Amniotic stem cell (primary cell): ENCODE measurements at regions not wholly inside any gene's neighbourhood (a gene's known extent, or its start where the extent isn't known, plus 50 kb on each side); places are given as distances from the start of the nearest gene placed in this dataset.

Experiments
- DNase-seq: peaks from one replicate; lab custom pipeline; 2025; lab: John Stamatoyannopoulos, UW

DNA sequence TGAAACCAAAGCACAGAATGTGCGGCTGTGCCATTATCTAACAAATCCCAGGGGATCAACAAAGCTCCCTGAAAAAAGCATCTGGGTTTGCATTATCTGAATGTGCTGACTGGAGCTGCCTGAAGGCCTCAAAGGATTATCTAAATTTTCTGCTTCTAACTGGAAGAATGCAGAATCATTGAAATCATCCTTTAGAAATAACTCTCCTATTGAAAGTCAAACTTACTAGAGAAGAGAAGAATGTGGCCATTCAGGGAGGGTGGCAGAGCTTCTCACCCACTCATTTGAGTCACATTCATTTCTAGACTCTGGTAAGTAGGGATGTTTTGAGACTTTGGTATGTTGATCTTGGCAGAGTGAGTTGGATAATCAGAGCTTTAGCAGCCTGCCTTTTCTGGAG lies 220.6 kb upstream of the RGS6 start:
- DNase-seq, result peak; percentile 86

DNA sequence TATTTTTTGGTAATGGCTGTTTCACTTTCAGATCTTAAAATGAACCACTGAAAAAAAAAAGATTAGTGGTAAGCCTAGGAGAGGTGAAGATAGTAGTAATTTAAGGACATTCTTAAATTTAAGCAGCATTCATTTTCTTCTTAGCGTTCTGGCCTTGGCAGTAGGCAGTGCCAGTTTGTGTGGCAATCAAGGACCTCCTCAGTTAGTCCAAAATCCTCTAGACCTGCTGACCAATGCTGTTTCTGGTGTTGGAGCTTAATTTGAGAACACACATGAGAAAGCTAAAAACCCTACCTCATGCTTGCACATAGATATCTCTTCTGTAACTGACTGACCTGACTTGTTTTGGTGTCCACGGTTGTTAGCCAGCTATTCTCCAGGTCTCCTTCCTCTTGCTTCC lies 219.8 kb upstream of the RGS6 start:
- no peak for DNase-seq

DNA sequence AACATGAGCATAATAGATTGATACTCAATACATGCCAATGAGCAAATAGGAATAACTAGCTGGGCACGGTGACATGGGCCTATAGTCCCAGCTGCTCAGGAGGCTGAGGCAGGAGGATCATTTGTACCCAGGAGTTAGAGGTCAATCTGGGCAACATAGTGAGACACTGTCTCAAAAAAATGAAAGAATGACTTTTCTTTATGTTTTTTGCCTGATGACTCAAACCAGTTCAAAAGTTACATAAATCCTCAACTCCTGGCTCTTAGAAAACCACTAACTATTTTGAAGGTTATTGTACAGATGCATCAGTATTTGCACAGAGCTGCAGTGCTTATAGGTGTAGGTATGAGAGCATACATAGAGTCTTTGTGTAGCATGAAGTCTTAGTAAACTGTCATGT lies 219.2 kb upstream of the RGS6 start:
- no peak for DNase-seq

DNA sequence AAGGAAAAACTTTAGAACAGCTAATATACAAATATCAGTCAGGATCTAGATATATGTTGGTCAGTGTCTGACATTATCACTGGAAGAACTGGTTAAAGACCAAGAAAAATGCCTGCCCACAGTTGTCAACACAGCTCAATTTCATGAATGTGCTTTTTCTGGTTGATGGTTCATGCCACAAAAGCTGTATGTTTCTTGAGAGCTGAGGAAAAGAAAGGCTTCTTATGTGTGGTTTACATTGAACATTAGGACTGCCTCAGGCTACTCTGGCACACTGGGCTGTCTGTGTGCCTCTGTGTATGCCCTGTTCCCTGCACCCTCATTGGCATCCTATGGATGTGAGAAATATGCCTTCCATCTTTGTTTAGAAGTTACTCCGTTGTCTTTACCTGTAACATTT lies 218.8 kb upstream of the RGS6 start:
- no peak for DNase-seq

DNA sequence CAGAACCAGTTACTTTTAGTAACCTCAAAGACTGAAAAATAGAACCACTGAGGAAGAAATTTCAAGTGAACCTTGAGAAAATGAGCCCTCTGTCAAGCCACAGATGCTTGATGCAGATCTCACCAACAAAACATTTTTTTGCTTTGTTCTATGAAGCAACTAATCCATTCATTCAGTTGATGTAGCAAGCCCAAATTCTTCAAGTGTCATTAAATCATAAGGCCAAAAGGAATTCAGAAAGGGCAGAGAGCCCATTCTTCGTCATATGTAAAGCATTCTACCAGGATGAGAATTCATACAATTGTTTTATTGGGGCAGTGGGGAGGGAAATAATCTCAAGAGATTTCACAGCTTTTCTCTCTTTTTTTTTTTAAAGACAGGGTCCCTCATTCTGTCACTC lies 218.0 kb upstream of the RGS6 start:
- DNase-seq, result peak; percentile 58

DNA sequence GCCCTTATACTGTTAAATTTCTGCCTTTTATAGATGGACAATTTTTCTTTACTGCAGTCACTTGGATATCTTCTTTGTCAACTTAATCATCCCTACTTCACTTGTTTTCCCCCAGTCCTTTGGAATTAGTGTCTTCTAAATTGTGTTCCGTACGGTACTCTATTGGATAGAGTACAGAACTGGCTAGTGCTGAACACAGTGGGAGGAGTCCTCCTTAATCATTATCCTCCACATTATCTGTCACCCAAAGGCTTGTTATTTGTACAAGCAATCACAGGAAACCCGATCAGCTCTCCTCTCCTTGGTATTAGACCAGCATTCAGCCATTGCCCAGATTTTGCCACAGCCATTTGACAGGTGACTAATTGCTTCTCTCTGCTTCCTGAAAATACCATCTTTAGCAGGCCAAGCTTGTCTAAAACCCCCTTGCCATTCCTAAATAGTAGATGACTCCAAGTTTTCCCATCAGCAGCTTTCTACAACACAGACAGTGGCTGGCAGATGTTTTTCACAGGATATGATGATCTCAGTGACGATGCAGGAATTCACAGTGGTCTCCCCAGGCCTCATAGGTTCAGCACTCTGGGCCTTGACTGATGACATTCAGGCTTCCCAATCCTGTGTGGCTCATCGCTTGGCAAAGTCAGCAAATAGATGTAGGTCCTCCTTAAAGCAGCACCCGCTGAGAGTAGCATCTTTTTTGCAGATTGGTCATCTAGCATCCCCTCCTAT lies 216.0 kb upstream of the RGS6 start:
- DNase-seq, result no peak

DNA sequence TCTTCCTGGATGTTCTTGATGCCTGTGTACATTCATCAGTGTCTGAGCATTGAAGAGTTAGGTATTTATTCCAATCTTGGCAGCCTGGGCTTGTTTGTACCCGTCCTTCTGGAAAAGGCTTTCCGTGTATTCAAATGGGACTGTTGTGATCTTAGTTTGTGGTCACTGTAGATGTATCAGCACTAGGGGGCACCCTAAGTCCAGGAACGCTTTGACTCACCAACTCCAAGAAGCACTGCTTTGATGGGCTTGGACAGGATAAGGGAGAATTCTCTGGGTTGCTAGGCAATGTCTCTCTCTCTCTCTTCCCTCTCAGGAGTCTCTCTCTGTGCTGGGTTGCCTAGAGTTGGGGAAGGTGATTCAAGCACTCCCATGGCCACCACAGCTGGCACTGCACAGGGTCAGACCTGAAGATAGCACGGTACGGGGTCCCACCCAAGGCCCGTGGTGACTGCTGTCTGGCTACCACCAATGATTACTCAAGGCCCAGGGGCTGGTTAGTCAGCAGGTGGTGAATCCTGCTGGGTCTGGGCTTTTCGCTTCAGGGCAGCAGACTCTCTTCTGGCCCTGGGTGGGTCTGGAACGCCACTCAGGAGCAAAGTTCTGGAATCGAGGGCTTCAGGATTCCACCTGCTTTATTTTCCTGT lies 211.1 kb upstream of the RGS6 start:
- peak; percentile 50 for DNase-seq

DNA sequence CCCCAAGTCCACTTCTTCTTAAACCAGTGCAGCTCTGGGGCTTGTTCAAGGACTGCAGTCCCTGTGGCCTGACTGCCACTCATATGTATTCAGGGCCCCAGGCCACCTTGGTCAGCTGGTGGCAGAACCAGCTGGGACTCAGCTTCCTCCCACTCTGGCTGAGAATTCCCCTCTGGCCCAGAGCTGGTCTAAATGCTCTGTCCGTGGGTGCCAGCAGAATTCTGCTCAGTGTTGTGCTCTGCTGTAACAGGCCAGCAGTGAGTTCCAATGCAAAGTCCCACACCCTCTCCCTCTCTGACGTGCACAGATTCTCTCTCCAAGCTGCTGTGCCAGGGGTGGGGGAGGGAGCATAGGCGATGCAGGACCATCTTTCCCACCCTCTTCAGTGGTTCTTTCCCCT lies 210.4 kb upstream of the RGS6 start:
- DNase-seq, result no peak

DNA sequence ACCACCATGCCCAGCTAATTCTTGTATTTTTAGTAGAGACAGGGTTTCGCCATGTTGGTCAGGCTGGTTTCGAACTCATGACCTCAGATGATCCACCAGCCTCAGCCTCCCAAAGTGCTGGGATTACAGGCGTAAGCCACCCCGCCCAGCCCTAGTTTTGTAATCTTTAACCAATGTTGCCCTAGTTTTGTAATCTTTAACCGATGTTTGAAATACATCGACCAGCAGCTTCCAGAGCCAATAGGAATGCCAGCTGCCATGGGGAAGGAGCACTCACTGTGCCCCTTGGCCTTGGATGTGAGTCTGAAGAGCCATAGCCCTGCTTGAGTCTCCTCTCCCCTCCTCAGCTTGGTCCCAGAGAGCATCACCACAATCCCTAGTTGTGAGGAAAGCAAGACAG lies 209.3 kb upstream of the RGS6 start:
- no peak for DNase-seq

DNA sequence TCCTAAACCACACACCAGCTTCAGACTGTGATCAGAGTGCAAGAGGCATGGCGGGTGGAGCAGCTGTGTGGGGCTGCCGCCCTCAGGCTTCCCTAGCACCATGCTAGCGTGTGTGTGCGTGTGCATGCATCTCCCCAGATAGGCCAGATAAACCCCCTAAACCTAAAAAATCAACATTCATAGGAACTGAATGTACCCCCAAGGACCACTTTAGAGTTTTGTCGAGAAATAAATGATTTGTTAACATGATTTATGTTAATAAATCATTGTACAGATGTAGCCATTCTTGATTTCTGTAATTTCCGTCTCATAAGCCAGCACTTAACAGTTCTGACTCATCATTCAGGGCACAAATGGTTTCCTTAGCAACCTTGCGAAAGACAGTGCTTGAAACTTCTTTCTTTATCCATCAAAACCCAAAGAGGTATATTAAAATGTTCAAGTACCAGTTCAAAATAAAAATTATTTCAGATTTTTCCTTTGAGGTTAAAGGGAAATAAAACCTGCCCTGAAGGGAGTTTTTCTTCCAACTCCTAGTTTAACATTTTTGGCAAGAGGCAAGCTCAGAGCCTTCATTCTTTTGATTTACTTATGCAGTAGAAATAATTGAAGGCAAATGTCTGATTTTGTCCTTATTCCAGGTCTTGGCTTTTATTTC lies 206.2 kb upstream of the RGS6 start:
- DNase-seq, result peak; percentile 48

DNA sequence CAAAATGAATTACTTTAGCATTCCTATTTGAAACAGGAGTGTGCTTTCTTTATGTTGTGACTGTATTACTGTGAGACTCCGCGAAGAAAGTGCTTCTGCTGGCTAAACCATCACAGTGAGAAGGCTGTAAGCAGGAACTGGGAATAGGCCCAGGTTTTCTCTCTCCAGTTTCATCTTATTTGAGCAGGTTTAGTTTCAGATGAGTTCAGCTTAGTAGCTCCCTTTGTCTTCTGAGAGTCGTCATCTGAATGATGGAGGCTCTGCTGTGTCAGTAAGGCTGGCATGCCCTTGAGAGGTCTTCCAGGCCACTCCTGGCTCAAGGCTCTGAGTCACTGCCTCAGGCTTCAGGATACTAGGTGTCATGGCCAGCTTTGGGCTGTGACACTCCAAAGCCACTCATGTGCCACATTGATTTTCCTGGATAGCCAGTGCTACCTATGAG lies 205.6 kb upstream of the RGS6 start:
- no peak for DNase-seq

DNA sequence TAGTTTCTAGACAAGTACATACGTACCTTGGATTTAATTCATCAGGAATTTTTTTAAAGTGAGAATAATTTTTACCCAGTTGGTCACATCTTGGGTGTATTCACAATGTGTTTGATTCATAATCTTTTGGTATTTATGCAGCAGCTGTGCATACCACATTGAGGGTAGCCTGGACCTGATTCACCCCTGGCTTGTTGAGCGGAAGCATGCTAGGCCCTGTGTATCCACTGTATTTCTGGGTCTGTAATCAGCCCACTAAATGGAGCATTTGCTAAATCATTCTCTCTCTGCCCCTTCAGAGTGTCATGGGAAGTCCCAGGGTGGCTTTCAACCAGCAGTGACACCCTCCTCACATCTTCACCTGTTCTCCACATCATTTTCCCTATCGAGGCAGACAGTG lies 203.8 kb upstream of the RGS6 start:
- no peak for DNase-seq

DNA sequence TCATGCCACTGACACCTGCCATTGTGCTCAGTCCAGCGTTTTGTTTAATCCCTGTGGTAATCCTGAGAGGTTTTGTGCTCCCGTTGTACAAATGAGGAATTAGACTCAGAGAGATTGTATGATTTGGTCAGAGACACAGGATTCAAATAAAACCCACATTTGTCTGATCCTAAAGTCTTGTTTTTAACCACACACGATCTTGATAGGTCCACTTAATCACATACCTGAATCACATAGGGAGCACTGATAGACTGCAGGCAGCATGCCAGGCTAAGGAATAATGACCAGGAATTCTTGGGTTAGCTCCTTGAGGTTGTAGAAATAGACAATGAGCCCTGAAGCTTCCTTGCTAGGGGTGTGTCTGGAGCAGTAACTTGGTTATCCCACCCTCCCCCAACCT lies 202.6 kb upstream of the RGS6 start:
- no peak for DNase-seq

DNA sequence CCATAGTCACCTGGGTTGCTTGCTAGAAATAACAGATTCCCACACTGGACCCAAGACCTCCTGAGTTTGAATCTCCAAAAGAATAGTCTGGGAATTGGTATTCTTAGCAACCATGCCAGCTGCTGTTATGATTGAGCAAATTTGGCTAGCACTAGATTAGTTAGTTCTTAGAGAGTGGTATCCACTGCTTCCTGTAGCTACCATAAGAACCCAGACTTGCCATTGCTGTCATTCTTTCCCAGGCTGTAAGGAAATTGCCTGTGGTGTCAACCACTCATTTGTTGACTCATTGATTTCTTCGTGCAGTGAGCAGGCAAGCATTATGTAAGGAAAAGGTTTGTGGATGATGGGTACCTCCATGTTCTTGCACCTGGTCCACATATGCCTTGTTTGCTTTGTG lies 201.8 kb upstream of the RGS6 start:
- no peak for DNase-seq

DNA sequence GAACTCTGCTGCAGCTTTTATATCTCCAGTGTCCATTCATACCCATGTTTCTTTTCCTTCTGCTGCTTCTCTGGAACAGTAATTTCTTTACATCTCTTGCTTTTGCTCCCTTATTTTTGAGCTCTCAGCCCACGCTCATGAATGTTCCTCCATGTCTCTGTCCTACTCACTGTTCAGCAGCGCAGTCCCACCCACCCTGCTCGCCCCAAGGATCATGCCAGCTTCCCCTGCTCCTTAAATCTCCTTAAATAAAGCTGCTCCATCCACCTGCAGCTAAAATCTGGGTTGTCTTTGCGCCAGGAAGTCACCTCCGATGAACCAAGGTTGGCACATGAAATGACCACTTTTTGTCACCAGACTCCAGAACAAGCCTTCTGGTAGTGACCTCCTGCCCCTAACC lies 201.1 kb upstream of the RGS6 start:
- no peak for DNase-seq

DNA sequence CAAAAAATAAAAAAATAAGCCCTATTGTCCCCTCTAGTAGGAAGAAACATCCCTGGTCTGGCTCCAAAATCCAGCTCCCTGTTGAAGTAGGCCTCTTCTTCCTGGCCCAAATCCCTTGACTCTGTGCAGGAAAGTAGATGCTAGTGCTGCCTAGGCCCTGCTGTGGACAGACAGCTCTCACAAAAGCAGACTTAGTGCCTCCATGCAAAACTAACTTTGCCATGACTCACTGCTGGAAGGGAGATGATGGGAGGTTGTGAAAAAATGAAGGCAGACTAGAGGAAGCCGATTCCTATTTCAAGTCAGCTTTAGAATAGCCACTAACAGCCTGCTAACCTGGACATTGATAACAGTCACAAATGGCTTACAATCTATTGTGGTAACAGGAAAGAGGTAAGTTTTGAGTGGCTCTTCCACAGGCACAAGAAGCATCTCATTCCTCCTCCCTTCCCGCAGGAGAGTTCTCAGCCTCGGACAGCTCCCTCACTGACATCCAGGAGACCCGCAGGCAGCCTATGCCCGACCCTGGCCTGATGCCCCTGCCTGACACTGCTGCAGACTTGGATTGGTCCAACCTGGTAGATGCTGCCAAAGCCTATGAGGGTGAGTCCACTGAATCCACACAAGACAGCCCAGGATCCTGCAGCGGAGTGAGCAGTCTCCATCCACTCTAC lies 198.9 kb upstream of the RGS6 start:
- no peak for DNase-seq

DNA sequence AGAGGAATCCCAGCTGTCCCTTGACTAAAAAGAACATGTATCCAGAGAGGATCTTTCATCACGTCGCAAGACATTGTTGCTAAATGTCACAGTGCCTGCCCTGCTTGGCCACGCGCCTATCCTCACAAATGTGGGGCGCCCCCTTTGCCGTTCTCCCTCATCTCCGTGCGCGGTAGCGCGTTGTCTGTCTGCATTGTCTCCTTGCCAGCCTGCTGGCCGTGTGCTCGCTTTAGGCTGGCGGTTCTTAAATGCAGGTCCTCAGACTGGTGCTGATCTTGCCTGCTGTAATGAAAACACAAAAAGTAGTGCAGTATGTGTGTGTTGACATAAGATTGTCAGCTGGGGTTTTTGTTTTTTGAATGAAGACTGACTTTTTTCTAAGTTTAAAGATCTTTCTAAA lies 198.2 kb upstream of the RGS6 start:
- no peak for DNase-seq

DNA sequence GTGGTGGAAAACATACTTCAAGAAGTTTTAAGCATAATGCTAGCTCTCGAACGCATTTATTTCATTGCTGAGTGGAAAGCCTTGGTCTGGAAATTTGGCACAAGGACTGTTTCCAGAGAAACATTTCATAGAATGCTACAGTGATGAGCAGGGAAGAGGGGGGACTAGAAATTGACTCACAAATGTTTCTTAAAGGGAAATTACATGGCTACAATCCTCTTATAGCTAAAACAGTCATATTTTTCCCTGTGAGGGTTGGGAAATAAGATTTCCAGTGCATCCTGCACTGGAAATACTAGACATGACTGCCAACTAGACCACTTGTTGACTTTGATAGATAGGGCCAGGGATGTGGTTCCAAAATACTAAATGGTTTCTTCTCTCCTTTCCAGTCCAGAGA lies 197.3 kb upstream of the RGS6 start:
- DNase-seq, result no peak

DNA sequence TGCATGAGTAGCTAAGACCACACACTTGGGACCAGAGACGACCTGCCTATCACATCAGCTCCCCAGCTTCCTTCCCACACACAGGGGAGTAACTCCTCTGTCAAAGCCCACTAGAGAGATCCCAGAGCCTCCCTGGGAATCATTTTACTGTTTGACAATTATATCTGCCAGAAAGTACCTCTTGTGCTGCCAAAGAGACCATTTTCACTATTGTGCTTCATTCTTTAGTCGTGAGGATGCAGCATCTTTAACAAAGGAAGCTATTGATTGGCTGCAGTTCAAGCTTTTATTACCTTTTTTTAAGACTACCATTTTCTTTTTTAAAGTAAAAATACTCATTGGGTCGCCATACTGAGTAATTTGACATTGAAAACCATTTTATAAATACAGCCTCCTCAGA lies 194.5 kb upstream of the RGS6 start:
- DNase-seq, result no peak

DNA sequence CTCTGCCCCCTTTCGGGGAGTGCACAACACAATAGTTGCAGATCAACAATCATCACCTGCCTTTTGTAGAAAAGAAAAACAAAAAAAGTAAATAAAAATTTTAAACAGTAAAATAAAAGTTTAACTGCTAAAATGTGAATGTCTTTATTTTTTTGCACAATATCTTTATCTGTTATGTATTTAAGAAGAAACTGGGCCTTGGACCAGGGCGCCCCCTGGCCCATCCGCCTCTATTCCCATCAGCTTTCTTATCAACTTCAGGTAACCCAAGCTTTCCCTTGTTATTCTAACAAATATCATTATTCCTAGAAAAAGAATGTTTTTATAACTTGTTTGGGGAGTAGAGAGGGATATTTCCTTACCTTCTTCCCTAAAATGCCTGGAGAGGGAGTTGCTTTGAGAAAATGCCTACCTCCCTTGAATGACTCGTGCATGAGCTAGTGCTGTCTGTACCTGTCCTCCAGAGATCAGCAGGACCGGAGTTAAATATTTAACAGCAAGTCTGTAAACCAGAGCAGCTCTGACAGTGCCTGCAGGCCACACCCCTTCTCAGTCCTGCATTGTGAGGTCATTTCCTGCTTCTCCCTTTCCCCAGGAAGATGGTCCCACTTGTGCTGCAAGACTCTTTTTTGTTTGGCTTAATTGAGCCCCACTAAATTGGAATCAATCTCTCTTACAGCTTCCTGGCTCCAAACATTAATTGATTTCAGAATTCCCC lies 192.8 kb upstream of the RGS6 start:
- no peak for DNase-seq

DNA sequence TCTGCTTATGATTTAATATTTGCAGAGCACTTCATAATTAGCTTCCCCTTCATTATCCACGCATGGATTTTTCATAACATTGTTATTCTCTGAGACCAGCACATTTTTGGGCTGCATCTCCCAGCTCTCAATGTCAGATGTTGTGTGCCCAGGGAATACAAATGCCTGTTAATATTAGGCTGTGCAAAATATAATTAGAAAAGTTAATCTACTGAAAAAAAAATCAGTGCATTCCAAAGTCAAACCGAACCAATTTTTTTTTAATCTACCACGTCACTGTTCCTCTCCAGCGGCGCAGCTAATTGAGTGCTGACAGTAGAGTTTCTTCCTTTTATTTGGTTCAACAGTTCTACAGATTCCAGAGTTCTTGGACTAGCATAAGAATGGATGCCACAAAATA lies 191.0 kb upstream of the RGS6 start:
- DNase-seq, result no peak

DNA sequence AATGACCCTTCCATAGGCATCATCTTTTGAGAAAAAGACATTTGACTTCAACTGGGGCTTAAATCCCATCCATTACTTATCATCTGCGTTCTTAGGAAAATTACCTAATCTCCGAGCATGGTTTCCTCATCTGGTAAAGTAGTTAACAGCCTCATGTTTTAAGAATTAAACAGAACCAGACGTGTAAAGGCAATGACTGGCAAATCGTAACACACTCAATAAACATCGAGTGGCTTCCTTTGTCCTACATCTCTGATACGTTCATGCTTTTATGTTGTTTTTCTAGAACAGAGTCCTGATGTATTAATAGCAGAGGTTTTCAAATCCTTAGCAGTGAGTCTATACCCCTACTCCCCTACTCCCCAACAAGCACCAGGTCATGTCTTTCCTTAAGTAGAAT lies 189.7 kb upstream of the RGS6 start:
- no peak for DNase-seq
